HCT116 (cell line): ENCODE measurements at regions not wholly inside any gene's neighbourhood (a gene's known extent, or its start where the extent isn't known, plus 50 kb on each side); places are given as distances from the start of the nearest gene placed in this dataset.

Experiments used
- ATAC-seq: fragments of 200-7000 bp; cut with Tn5 transposase; 2 replicates; pipeline ENCODE4 v1.9.1; 2020; ENCODE audit warnings: mild to moderate bottlenecking, moderate library complexity
- BruUV-seq: library from RNA; stranded (reverse); fragments of 400-500 nt; replicated peaks from 2 replicates; lab custom pipeline; 2021; lab: Mats Ljungman, UMichigan
- CTCF ChIA-PET: fragments of 300-600 bp; sonication (Branson Sonifier 250); formaldehyde crosslinking; loops from one replicate; lab custom pipeline; 2021; ENCODE audit warnings: antibody characterized with exemption; lab: Charles Lee
- POLR2A ChIA-PET: fragments of 300-600, 350-600 bp; sonication (Branson Sonifier 250); formaldehyde crosslinking; loops from one replicate; lab custom pipeline; 2021; ENCODE audit warnings: antibody characterized with exemption; lab: Charles Lee
- RAD21 ChIA-PET, 2 experiments: fragments of 300-600 bp; sonication (Branson Sonifier 250); formaldehyde crosslinking; loops; one replicate each; lab custom pipeline; 2023; ENCODE audit warnings: low total read pairs in 2 of 2; ENCODE audit not compliant: uncharacterized antibody in 2 of 2, unreplicated experiment in 2 of 2, low non-redundant PET in 1 of 2; lab: Charles Lee
- DNase-seq: peaks from one replicate; pipeline ENCODE4 v3.0.0-alpha.2; 2010; ENCODE audit warnings: low read depth, low spot score
- H2AFZ ChIP-seq: fragments of 200-600 bp; shearing (Covaris generic), sonication (generic); 2 replicates; pipeline ENCODE4 v1.6.1; 2017; ENCODE audit warnings: low read depth, mixed run types, mixed read lengths, antibody characterized with exemption, low read length; ENCODE audit not compliant: poor library complexity, severe bottlenecking
- H3K27ac ChIP-seq: 2 replicates; pipeline ENCODE4 v1.5.1; 2012; ENCODE audit warnings: low read depth, low read length
- H3K27me3 ChIP-seq: fragments of 200-600 bp; sonication (generic); 2 replicates; pipeline ENCODE4 v1.6.1; 2016; ENCODE audit warnings: mixed run types, low read length, mixed read lengths; ENCODE audit not compliant: insufficient read depth
- H3K36me3 ChIP-seq, 2 experiments: fragments of 200-500 bp in 1 of 2; fragments of 200-600 bp in 1 of 2; sonication (Bioruptor generic) in 1 of 2; sonication (generic) in 1 of 2; 2 replicates each; pipeline versions ENCODE4 v1.5.1 to v1.6.1; 2014 to 2016; ENCODE audit warnings: low read length in 2 of 2, inconsistent platforms in 1 of 2, mixed read lengths in 1 of 2, mixed run types in 1 of 2; ENCODE audit not compliant: insufficient read depth in 2 of 2, control insufficient read depth in 1 of 2
- H3K4me1 ChIP-seq, 2 experiments: fragments of 200-600 bp in 1 of 2; sonication (generic) in 1 of 2; 2 replicates each; pipeline versions ENCODE4 v1.5.1 to v1.6.1; 2012 to 2017; ENCODE audit warnings: low read length in 2 of 2, inconsistent platforms in 1 of 2, mild to moderate bottlenecking in 1 of 2, mixed read lengths in 1 of 2, mixed run types in 1 of 2, moderate library complexity in 1 of 2; ENCODE audit not compliant: insufficient read depth in 2 of 2, control insufficient read depth in 1 of 2
- H3K4me2 ChIP-seq: fragments of 200-600 bp; sonication (generic); 2 replicates; pipeline ENCODE4 v1.6.1; 2017; ENCODE audit warnings: mixed run types, low read length, mixed read lengths
- H3K4me3 ChIP-seq, 2 experiments: fragments of 200-600 bp in 1 of 2; sonication (generic) in 1 of 2; replicated peaks in 1 of 2; 2 replicates each; pipeline ENCODE4 v1.5.1; 2011 to 2016; ENCODE audit warnings: low read length in 2 of 2, control low read depth in 1 of 2, low read depth in 1 of 2, mild to moderate bottlenecking in 1 of 2, mixed read lengths in 1 of 2, mixed run types in 1 of 2
- H3K79me2 ChIP-seq: fragments of 200-600 bp; sonication (generic); 2 replicates; pipeline ENCODE4 v1.6.1; 2017; ENCODE audit warnings: mild to moderate bottlenecking, mixed run types, low read length, moderate library complexity, mixed read lengths; ENCODE audit not compliant: insufficient read depth
- H3K9ac ChIP-seq: fragments of 200-600 bp; sonication (generic); 2 replicates; pipeline ENCODE4 v1.6.1; 2016; ENCODE audit warnings: low read length, mixed read lengths
- H3K9me2 ChIP-seq: fragments of 200-600 bp; sonication (generic), shearing (Covaris generic); 2 replicates; pipeline ENCODE4 v1.6.1; 2017; ENCODE audit warnings: mixed run types, mild to moderate bottlenecking, moderate library complexity; ENCODE audit not compliant: insufficient read depth
- H3K9me3 ChIP-seq, 2 experiments: fragments of 200-500 bp in 1 of 2; fragments of 200-600 bp in 1 of 2; sonication (Bioruptor generic) in 1 of 2; sonication (generic) in 1 of 2; 2 replicates each; pipeline ENCODE4 v1.6.1; 2014 to 2017; ENCODE audit warnings: low read length in 2 of 2, mixed read lengths in 2 of 2, inconsistent platforms in 1 of 2, low read depth in 1 of 2, mild to moderate bottlenecking in 1 of 2, mixed run types in 1 of 2, moderate library complexity in 1 of 2; ENCODE audit not compliant: control insufficient read depth in 1 of 2, insufficient read depth in 1 of 2
- H4K20me1 ChIP-seq: fragments of 200-600 bp; sonication (generic), shearing (Covaris generic); 2 replicates; pipeline ENCODE4 v1.6.1; 2017; ENCODE audit warnings: mixed run types, mild to moderate bottlenecking, moderate library complexity; ENCODE audit not compliant: insufficient read depth
- CBX3 ChIP-seq: IDR thresholded peaks from 2 replicates; pipeline ENCODE4 v1.6.1; 2012; ENCODE audit warnings: low read depth
- EGR1 ChIP-seq: IDR thresholded peaks from 2 replicates; pipeline ENCODE4 v1.6.1; 2012; ENCODE audit warnings: low read depth
- ELF1 ChIP-seq: IDR thresholded peaks from 2 replicates; pipeline ENCODE4 v1.6.1; 2012; ENCODE audit warnings: low read depth, borderline replicate concordance
- EZH2phosphoT487 ChIP-seq: fragments of 200-600 bp; IDR thresholded peaks from 2 replicates; pipeline ENCODE4 v1.6.1; 2018; ENCODE audit warnings: antibody characterized with exemption, borderline replicate concordance
- FOSL1 ChIP-seq: IDR thresholded peaks from 2 replicates; pipeline ENCODE4 v1.6.1; 2012; ENCODE audit warnings: low read depth
- JUND ChIP-seq: IDR thresholded peaks from 2 replicates; pipeline ENCODE4 v1.6.1; 2012
- MAX ChIP-seq: IDR thresholded peaks from 2 replicates; pipeline ENCODE4 v1.6.1; 2012
- POLR2AphosphoS5 ChIP-seq: IDR thresholded peaks from 2 replicates; pipeline ENCODE4 v1.6.1; 2011; ENCODE audit warnings: mild to moderate bottlenecking, low read depth, low read length, moderate library complexity
- RAD21 ChIP-seq: IDR thresholded peaks from 2 replicates; pipeline ENCODE4 v1.6.1; 2012; ENCODE audit warnings: low read depth, mild to moderate bottlenecking
- REST ChIP-seq: IDR thresholded peaks from 2 replicates; pipeline ENCODE4 v1.6.1; 2012; ENCODE audit warnings: low read depth
- SIN3A ChIP-seq: IDR thresholded peaks from 2 replicates; pipeline ENCODE4 v1.6.1; 2012; ENCODE audit warnings: low read depth
- SP1 ChIP-seq: IDR thresholded peaks from 2 replicates; pipeline ENCODE4 v1.6.1; 2012; ENCODE audit warnings: low read depth
- SRF ChIP-seq: IDR thresholded peaks from 2 replicates; pipeline ENCODE4 v1.6.1; 2012; ENCODE audit warnings: low read depth
- TCF7L2 ChIP-seq: IDR thresholded peaks from 2 replicates; pipeline ENCODE4 v1.7.0; 2011; ENCODE audit warnings: borderline replicate concordance, inconsistent platforms; ENCODE audit not compliant: insufficient read depth, insufficient read length; ENCODE audit errors: extremely low read depth
- ZFX ChIP-seq: fragments of 450-650 bp; IDR thresholded peaks from 2 replicates; pipeline ENCODE4 v1.6.1; 2017
- intact Hi-C: fragments of 100-400 bp; cut with micrococcal nuclease; formaldehyde crosslinking; loops from 2 replicates; pipeline ENCODE4 v1.10.0; 2022
- TF ChIP-seq, protein P1 (sequence below): IDR thresholded peaks from 2 replicates; pipeline ENCODE4 v1.6.1; 2012
- TF ChIP-seq, protein P2 (sequence below): IDR thresholded peaks from 2 replicates; pipeline ENCODE4 v1.6.1; 2011; ENCODE audit warnings: mild to moderate bottlenecking, low read length, moderate library complexity; ENCODE audit not compliant: insufficient replicate concordance; ENCODE audit errors: extremely low read depth

DNA sequence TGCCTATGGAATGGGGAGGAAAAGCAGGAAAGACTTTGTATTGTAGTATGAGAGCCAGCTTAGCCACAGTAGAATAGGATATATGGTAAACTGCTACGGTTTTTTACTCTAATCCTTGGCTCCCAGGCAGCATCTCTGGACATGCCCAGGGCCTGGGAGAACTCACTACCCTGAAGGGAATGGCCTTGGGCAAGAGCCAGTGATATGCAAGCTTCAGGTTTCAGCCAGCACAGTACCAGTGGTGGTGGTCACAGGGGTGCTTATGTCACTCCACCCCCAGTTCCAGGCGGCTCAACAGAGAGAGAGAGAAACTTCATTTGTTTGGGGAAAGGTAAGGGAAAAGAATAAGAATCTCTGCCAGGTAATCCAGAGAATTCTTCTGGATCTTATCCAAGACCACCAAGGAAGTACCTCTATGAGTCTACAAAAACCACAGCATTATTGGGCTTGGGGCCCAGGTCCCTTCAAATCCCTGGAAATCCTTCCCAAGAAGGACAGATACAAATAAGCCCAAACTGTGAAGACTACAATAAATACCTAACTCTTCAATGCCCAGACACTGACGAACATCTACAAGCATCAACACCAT, 121.2 kb downstream of the THBS2 start:
- intact Hi-C loops, result no loop called here
- Histone ChIP-seq H3K27me3 (no peaks in the 10 kb centered on the region), H3K36me3 (no peaks in the 10 kb centered on the region), H4K20me1 (no peaks in the 10 kb centered on the region), H3K27ac (no peak overlapping the region), H3K4me1 (no peaks in the 10 kb centered on the region), H3K4me2 (no peak overlapping the region), H3K9me2 (no peaks in the 10 kb centered on the region), H2AFZ (no peak overlapping the region), H3K4me3 (no peak overlapping the region), H3K79me2 (no peaks in the 10 kb centered on the region), H3K9me3 (no peaks in the 10 kb centered on the region), H3K9ac (no peak overlapping the region)
- ChIA-PET POLR2A (no interaction called here), CTCF (no interaction called here), RAD21 (no interaction called here)
- ATAC-seq, result no peak
- TF ChIP-seq JUND, result no peak
- TF ChIP-seq ZFX, result no peak
- no TSS peak for BruUV-seq
- no peak for DNase-seq

GRCh38 chr6:169131390-169131789, 122.3 kb downstream of the THBS2 start:
- no peak overlapping the region for H3K27ac ChIP-seq
- H3K9me2 ChIP-seq, result no peaks in the 10 kb centered on the region
- no peaks in the 10 kb centered on the region for H3K27me3 ChIP-seq
- no peaks in the 10 kb centered on the region for H3K79me2 ChIP-seq
- H3K4me1 ChIP-seq, result no peaks in the 10 kb centered on the region
- no peak for DNase-seq
- POLR2A ChIA-PET, result no interaction called here
- no peak overlapping the region for H2AFZ ChIP-seq
- no TSS peak for BruUV-seq
- CTCF ChIA-PET, result no interaction called here
- H4K20me1 ChIP-seq, result no peaks in the 10 kb centered on the region
- RAD21 ChIA-PET, result no interaction called here
- no peak for ATAC-seq
- H3K4me2 ChIP-seq, result no peak overlapping the region
- H3K9ac ChIP-seq, result no peak overlapping the region
- no peaks in the 10 kb centered on the region for H3K36me3 ChIP-seq
- H3K4me3 ChIP-seq, result no peak overlapping the region
- intact Hi-C loops, result no loop called here
- no peaks in the 10 kb centered on the region for H3K9me3 ChIP-seq
- TF ChIP-seq SRF, result no peak
- no peak for TF ChIP-seq JUND
- no peak for TF ChIP-seq CBX3
- TF ChIP-seq, protein P1, sequence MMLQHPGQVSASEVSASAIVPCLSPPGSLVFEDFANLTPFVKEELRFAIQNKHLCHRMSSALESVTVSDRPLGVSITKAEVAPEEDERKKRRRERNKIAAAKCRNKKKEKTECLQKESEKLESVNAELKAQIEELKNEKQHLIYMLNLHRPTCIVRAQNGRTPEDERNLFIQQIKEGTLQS, result no peak
- no peak for TF ChIP-seq EZH2phosphoT487
- no peak for TF ChIP-seq MAX
- TF ChIP-seq RAD21, result no peak
- TF ChIP-seq ZFX, result no peak
- TF ChIP-seq POLR2AphosphoS5, result no peak
- TF ChIP-seq, protein P2, sequence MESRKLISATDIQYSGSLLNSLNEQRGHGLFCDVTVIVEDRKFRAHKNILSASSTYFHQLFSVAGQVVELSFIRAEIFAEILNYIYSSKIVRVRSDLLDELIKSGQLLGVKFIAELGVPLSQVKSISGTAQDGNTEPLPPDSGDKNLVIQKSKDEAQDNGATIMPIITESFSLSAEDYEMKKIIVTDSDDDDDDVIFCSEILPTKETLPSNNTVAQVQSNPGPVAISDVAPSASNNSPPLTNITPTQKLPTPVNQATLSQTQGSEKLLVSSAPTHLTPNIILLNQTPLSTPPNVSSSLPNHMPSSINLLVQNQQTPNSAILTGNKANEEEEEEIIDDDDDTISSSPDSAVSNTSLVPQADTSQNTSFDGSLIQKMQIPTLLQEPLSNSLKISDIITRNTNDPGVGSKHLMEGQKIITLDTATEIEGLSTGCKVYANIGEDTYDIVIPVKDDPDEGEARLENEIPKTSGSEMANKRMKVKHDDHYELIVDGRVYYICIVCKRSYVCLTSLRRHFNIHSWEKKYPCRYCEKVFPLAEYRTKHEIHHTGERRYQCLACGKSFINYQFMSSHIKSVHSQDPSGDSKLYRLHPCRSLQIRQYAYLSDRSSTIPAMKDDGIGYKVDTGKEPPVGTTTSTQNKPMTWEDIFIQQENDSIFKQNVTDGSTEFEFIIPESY, result no peak
- no peak for TF ChIP-seq SP1
- no peak for TF ChIP-seq EGR1
- no peak for TF ChIP-seq SIN3A
- TF ChIP-seq TCF7L2, result no peak
- no peak for TF ChIP-seq FOSL1
- no peak for TF ChIP-seq ELF1
- no peak for TF ChIP-seq REST
